Thyroid gland (tissue), 4 donors: ENCODE measurements at regions not wholly inside any gene's neighbourhood (a gene's known extent, or its start where the extent isn't known, plus 50 kb on each side); places are given as distances from the start of the nearest gene placed in this dataset.

Experiments used
- CTCF ChIP-seq, 6 experiments: fragments of 200-600 bp in 3 of 6; fragments of 450-650 bp in 3 of 6; sonication (generic) in 3 of 6; IDR thresholded peaks; one replicate each; pipeline ENCODE4 v1.5.1; 2016 to 2019; ENCODE audit warnings: antibody characterized with exemption in 6 of 6, mild to moderate bottlenecking in 2 of 6, inconsistent platforms in 1 of 6, moderate library complexity in 1 of 6
- POLR2A ChIP-seq, 2 donors: fragments of 450-650 bp; IDR thresholded peaks; one replicate each; pipeline ENCODE4 v1.6.1; 2017; ENCODE audit warnings: antibody characterized with exemption in 2 of 2, mild to moderate bottlenecking in 2 of 2, moderate library complexity in 1 of 2

GRCh38 chr5:8350644-8351339, 481.8 kb downstream of the MTRR start:
- no peak for TF ChIP-seq CTCF (IDR thresholded peaks at IDR 0.05)
- TF ChIP-seq POLR2A (IDR thresholded peaks at IDR 0.05), result no peak
